ENCODE measurements at regions not wholly inside any gene's neighbourhood (a gene's known extent, or its start where the extent isn't known, plus 50 kb on each side); places are given as distances from the start of the nearest gene placed in this dataset.

GRCh38 chr7:17037356-17037755 is 155.6 kb upstream of the AGR3 start (continued):
- no peak for TF ChIP-seq BRCA1 (IDR thresholded peaks at IDR 0.05; ENCODE audit: low read depth, low read length)
- TF ChIP-seq ATF2 (IDR thresholded peaks at IDR 0.05; ENCODE audit: low read length): no peak
- TF ChIP-seq KDM4A (IDR thresholded peaks at IDR 0.05; ENCODE audit: low read depth, low read length, severe bottlenecking): no peak
- TF ChIP-seq SIN3A (conservative IDR thresholded peaks at IDR 0.05 in 1 of 2, IDR thresholded peaks at IDR 0.05 in 1 of 2; ENCODE audit: low read depth in 1 of 2, low read length in 2 of 2): no peak
